Mucosa of rectum (tissue), 2 donors: ENCODE measurements at regions not wholly inside any gene's neighbourhood (a gene's known extent, or its start where the extent isn't known, plus 50 kb on each side); places are given as distances from the start of the nearest gene placed in this dataset.
A peak's percentile ranks its signal among the peaks of the same experiment; 100 is the strongest.

Source experiments
- H3K27ac ChIP-seq, 2 donors: one replicate each; pipeline ENCODE4 v1.7.0; 2013; ENCODE audit warnings: inconsistent platforms in 2 of 2, low read depth in 2 of 2, low read length in 2 of 2
- H3K27me3 ChIP-seq, 2 donors: one replicate each; pipeline ENCODE4 v1.7.0; 2013; ENCODE audit warnings: low read length in 2 of 2; ENCODE audit not compliant: control insufficient read depth in 2 of 2, insufficient read depth in 2 of 2
- H3K36me3 ChIP-seq, 2 donors: one replicate each; pipeline ENCODE4 v1.7.0; 2013; ENCODE audit warnings: low read length in 2 of 2; ENCODE audit not compliant: control insufficient read depth in 2 of 2, insufficient read depth in 2 of 2
- H3K4me1 ChIP-seq, 2 donors: one replicate each; pipeline ENCODE4 v1.7.0; 2013; ENCODE audit warnings: low read length in 2 of 2, mild to moderate bottlenecking in 1 of 2; ENCODE audit not compliant: control insufficient read depth in 2 of 2, insufficient read depth in 2 of 2
- H3K4me3 ChIP-seq, 2 donors: one replicate each; pipeline ENCODE4 v1.7.0; 2013; ENCODE audit warnings: low read length in 2 of 2
- H3K9ac ChIP-seq, 2 donors: one replicate each; pipeline ENCODE4 v1.7.0; 2013; ENCODE audit warnings: low read length in 2 of 2, low read depth in 1 of 2, mild to moderate bottlenecking in 1 of 2
- H3K9me3 ChIP-seq, 2 donors: one replicate each; pipeline ENCODE4 v1.7.0; 2013; ENCODE audit warnings: low read length in 2 of 2; ENCODE audit not compliant: control insufficient read depth in 2 of 2
- donor health status: healthy.
- donor health status: Normal muscosa, but diverticular disease.

DNA sequence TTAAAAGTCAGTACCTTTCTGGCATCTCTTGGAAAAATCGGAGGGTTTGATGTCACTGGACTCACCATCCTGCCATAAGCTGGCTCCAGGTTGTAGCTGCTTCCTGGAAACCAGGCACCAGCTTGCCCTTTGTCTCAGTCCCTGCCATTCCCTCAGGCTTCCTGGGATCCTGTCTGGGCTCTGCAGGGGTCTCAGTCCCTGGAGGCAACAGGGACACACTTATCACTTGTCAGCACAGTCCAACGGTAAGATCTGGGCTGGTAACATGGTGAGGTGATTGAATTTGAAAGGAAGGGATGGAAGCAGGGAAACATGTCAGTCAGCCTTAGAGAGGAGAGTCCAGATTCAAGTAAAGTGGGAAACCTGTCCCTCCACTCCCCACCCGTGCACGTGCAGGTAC is 147.6 kb upstream of the ECI2 start:
- H3K36me3 ChIP-seq: no peaks in the 10 kb centered on the region
- H3K9ac ChIP-seq: no peak overlapping the region
- H3K27ac ChIP-seq: no peak overlapping the region

GRCh38 chr6:4281341-4282293 is 146.2 kb upstream of the ECI2 start:
- Histone ChIP-seq H3K9me3 (no peaks in the 10 kb centered on the region), H3K4me3 (peak overlapping the region; percentile 69 to 72), H3K4me1 (peaks cover 6% of the 10 kb centered on the region in 2 donors), H3K9ac (peak overlapping the region in 1 of 2 donors; percentile 8), H3K27ac (no peak overlapping the region), H3K27me3 (peaks cover 2 to 8% of the 10 kb centered on the region in 2 donors), H3K36me3 (no peaks in the 10 kb centered on the region)

More for the DNA sequence above, 147.6 kb upstream of the ECI2 start:
- Histone ChIP-seq H3K4me1 (peaks cover 6% of the 10 kb centered on the region in 2 donors), H3K27me3 (peaks cover 2 to 8% of the 10 kb centered on the region in 2 donors), H3K9me3 (no peaks in the 10 kb centered on the region), H3K4me3 (no peak overlapping the region)

- Histone ChIP-seq H3K9ac (no peak overlapping the region), H3K27ac (no peak overlapping the region), H3K27me3 (peaks cover 2 to 8% of the 10 kb centered on the region in 2 donors), H3K4me1 (peaks cover 6% of the 10 kb centered on the region in 2 donors), H3K4me3 (no peak overlapping the region), H3K36me3 (no peaks in the 10 kb centered on the region), H3K9me3 (no peaks in the 10 kb centered on the region)
Measured at GRCh38 chr6:4280707-4281106, 145.3 kb upstream of the ECI2 start.

DNA sequence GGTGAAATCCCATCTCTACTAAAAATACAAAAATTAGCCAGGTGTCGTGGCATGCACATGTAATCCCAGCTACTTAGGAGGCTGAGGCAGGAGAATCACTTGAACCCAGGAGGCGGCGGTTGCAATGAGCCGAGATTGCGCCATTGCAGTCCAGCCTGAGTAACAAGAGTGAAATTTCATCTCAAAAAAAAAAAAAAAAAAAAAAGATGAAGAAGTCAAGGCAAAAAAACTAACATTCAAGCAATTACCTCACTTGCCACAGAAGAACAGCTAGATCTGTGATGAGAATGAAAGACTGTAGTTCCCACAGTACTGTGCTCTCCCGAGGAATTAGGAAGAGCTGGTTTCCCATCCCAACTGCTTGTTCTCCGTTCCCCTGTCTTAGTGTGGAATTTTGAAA is 144.7 kb upstream of the ECI2 start:
- H3K27ac ChIP-seq: no peak overlapping the region
- H3K4me3 ChIP-seq: no peak overlapping the region
- H3K27me3 ChIP-seq: peaks cover 2 to 8% of the 10 kb centered on the region in 2 donors
- H3K4me1 ChIP-seq: peaks cover 6% of the 10 kb centered on the region in 2 donors
- H3K36me3 ChIP-seq: no peaks in the 10 kb centered on the region
- no peaks in the 10 kb centered on the region for H3K9me3 ChIP-seq
- no peak overlapping the region for H3K9ac ChIP-seq

- H3K27me3 ChIP-seq: no peaks in the 10 kb centered on the region
- no peaks in the 10 kb centered on the region for H3K4me1 ChIP-seq
- no peak overlapping the region for H3K4me3 ChIP-seq
- H3K9ac ChIP-seq: no peak overlapping the region
- no peak overlapping the region for H3K27ac ChIP-seq
- no peaks in the 10 kb centered on the region for H3K9me3 ChIP-seq
- H3K36me3 ChIP-seq: no peaks in the 10 kb centered on the region
Measured at GRCh38 chr6:4274382-4275082, 139.2 kb upstream of the ECI2 start.

- H3K9ac ChIP-seq: no peak overlapping the region
- H3K4me3 ChIP-seq: no peak overlapping the region
- no peaks in the 10 kb centered on the region for H3K36me3 ChIP-seq
- no peaks in the 10 kb centered on the region for H3K27me3 ChIP-seq
- no peaks in the 10 kb centered on the region for H3K4me1 ChIP-seq
- no peaks in the 10 kb centered on the region for H3K9me3 ChIP-seq
- H3K27ac ChIP-seq: no peak overlapping the region
Measured at GRCh38 chr6:4272996-4273395, 137.6 kb upstream of the ECI2 start.

DNA sequence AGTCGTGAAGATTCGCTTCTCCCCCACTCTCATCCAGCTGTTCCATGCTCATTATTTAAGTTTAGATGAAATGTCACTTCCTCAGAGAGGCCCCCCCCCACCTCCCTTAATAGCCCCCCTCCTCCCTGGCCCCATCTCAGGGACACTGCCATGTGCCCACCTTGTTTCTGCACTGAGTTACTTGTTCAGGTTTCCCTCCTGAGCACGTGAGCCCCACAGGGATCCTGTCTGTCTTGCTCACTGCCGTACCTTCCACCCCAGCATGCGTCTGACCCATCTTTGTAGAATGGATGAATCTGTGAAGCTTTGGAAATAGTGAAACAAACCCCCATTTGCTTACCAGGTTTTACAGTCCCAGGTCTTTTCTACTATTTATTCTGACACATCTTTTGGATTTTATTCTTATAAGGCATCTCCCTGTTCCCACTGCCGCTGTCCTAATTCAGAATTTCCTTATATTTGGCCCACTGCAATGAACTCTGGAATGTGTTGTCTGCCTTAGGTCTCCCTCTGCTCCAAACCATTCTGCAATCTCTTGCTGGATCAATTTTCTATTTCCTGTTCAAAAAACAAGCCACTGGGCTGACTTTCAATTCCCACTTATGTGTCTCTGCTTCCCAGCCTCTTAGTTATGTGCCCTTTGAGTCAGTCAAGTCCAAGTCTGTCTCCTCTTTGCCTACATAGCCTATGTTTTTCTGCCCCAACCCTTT is 136.5 kb upstream of the ECI2 start:
- H3K9ac ChIP-seq: no peak overlapping the region
- no peaks in the 10 kb centered on the region for H3K27me3 ChIP-seq
- no peak overlapping the region for H3K4me3 ChIP-seq
- H3K4me1 ChIP-seq: no peaks in the 10 kb centered on the region
- H3K36me3 ChIP-seq: no peaks in the 10 kb centered on the region
- no peak overlapping the region for H3K27ac ChIP-seq
- no peaks in the 10 kb centered on the region for H3K9me3 ChIP-seq

GRCh38 chr6:4270776-4271175 is 135.4 kb upstream of the ECI2 start:
- Histone ChIP-seq H3K9ac (no peak overlapping the region), H3K36me3 (no peaks in the 10 kb centered on the region), H3K4me1 (no peaks in the 10 kb centered on the region), H3K4me3 (no peak overlapping the region), H3K27ac (no peak overlapping the region), H3K9me3 (no peaks in the 10 kb centered on the region), H3K27me3 (no peaks in the 10 kb centered on the region)

DNA sequence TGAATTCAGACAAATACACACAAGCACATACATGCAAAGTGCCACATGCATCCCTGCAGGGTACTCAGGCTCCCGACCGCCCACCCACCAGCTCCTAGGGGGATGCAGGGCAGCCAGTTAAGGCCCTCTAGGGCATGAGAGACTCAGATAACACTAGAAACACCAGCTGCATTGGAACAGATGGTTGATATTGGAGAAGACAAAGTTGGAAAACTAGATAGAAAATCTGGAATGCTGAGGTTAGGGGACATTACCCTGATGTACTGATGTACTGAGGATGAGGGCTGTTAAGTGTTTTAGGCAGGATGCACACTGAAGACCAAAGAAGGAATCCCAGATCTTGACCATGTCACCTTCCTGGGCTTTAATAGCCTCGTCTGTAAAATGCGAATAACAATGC is 134.6 kb upstream of the ECI2 start:
- Histone ChIP-seq H3K4me3 (no peak overlapping the region), H3K9ac (no peak overlapping the region), H3K4me1 (no peaks in the 10 kb centered on the region), H3K27ac (no peak overlapping the region), H3K36me3 (no peaks in the 10 kb centered on the region), H3K9me3 (no peaks in the 10 kb centered on the region), H3K27me3 (no peaks in the 10 kb centered on the region)

- no peaks in the 10 kb centered on the region for H3K9me3 ChIP-seq
- H3K27ac ChIP-seq: no peak overlapping the region
- H3K9ac ChIP-seq: no peak overlapping the region
- H3K4me1 ChIP-seq: no peaks in the 10 kb centered on the region
- no peaks in the 10 kb centered on the region for H3K27me3 ChIP-seq
- H3K4me3 ChIP-seq: no peak overlapping the region
- H3K36me3 ChIP-seq: no peaks in the 10 kb centered on the region
Measured at GRCh38 chr6:4268171-4268570, 132.8 kb upstream of the ECI2 start.
